HG02763 (cell line): ENCODE measurements at regions not wholly inside any gene's neighbourhood (a gene's known extent, or its start where the extent isn't known, plus 50 kb on each side); places are given as distances from the start of the nearest gene placed in this dataset.
"Not testable (repeated sequence)": the region's sequence is repeated elsewhere in the genome, so short reads cannot be mapped to it uniquely, and the experiment has no call there.

Experiments used
- ATAC-seq: cut with Tn5 transposase; IDR thresholded peaks from one replicate; pipeline ENCODE4 v1.9.1; 2021; ENCODE audit warnings: mild to moderate bottlenecking, moderate library complexity; ENCODE audit not compliant: unreplicated experiment

GRCh38 chr11:86861810-86862209, 61.5 kb downstream of the PRSS23 start:
- no peak for ATAC-seq

GRCh38 chr11:86863476-86863875, 63.1 kb downstream of the PRSS23 start:
- no peak for ATAC-seq

GRCh38 chr11:86865436-86865835, 65.1 kb downstream of the PRSS23 start:
- ATAC-seq, result no peak

- ATAC-seq, result no peak
Observed at GRCh38 chr11:86869531-86869930, 69.2 kb downstream of the PRSS23 start.

- peak; percentile 72 for ATAC-seq
Observed at GRCh38 chr11:86869966-86870570, 69.7 kb downstream of the PRSS23 start.

GRCh38 chr11:86873573-86874083, 73.3 kb downstream of the PRSS23 start:
- ATAC-seq, result no peak

- no peak for ATAC-seq
Observed at GRCh38 chr11:86874304-86875056, 74.1 kb downstream of the PRSS23 start.

- ATAC-seq, result no peak
Observed at GRCh38 chr11:86876716-86877234, 76.4 kb downstream of the PRSS23 start.

- no peak for ATAC-seq
Observed at GRCh38 chr11:86877503-86877902, 77.2 kb downstream of the PRSS23 start.

- not testable (repeated sequence) for ATAC-seq
Observed at GRCh38 chr11:86879241-86879640, 76.0 kb downstream of the FZD4 start.

- no peak for ATAC-seq
Observed at GRCh38 chr11:86885311-86885710, 69.9 kb downstream of the FZD4 start.

GRCh38 chr11:86888164-86889000, 66.8 kb downstream of the FZD4 start:
- no peak for ATAC-seq

GRCh38 chr11:86889001-86889341, 66.2 kb downstream of the FZD4 start:
- ATAC-seq, result no peak

GRCh38 chr11:86891036-86891435, 64.2 kb downstream of the FZD4 start:
- ATAC-seq, result no peak

- ATAC-seq, result no peak
Observed at GRCh38 chr11:86893235-86893634, 62.0 kb downstream of the FZD4 start.
